ENCODE measurements at regions not wholly inside any gene's neighbourhood (a gene's known extent, or its start where the extent isn't known, plus 50 kb on each side); places are given as distances from the start of the nearest gene placed in this dataset.
"Not testable (repeated sequence)": the region's sequence is repeated elsewhere in the genome, so short reads cannot be mapped to it uniquely, and the experiment has no call there.

DNA sequence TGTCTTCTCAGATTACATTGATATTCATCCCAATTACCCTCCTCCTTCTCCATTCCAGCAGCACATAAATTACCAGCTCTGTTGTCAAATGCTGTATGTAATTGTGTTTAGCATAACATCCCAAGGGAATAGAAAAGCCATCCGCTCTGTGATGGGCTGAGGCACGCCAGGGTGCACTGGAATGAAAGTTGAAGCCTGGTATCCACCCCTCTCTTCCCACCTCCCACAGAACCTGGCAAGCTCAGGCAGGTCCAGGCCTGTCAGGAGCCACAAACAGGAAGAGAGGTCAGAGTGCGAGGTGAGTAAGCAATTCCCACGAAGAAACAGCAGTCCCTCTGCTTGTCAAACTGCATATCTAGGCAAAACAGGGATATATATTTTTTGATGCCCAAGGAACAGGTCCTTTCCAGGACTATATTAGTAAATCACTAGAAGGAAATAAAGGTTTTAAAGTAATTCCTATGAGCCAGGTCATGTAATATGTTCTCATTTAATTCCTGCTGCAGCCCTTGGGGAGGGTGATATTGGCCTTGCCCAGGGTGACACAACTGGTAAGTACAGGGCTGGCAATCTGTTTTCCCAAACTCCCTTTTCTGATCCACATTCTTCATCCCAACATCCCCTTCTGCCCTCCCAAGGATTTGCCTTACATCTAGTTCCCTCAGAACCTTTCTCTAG is 155.6 kb upstream of the GHITM start:
- no peak for DNase-seq (ENCODE audit: low read depth in 2 of 2)

DNA sequence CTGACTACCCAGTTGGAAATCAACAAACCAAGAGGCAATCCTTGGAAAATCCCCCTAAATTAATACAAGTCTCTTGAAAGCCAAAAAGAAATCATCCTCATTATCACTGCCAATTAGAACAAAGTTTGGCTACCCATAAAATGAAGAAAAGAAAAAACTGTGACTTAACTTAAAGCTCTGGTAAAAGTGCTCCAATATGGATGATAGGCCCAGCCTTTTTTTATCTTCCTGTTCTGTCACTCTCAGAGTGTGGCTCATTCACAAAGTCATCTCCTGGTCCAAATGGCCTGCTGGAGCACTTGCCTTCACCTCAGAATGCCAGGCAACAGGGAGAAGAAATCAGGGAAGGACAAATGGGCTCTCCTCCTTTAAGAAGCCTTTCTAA is 155.1 kb upstream of the GHITM start:
- no peak for DNase-seq (ENCODE audit: low read depth in 2 of 2)

DNA sequence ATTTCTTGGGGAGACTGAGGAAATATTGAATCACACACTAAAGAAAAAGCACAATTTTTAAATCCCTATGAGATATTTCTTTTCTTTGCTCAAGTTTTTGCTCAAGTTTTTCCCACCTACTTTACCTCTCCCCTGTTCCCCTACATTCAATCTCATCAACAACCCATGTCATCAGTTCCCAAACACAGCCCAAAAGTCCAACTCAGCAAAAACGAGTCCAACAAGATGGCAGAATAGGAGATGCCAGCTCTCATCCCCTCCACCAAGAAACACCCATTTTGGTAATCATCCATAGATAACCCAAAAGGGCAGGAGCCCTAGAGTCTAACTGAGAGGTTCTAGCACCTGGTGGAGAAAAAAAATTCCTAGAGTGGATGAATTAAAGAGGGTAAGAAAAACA is 152.5 kb upstream of the GHITM start:
- no peak for DNase-seq (ENCODE audit: low read depth in 2 of 2)

DNA sequence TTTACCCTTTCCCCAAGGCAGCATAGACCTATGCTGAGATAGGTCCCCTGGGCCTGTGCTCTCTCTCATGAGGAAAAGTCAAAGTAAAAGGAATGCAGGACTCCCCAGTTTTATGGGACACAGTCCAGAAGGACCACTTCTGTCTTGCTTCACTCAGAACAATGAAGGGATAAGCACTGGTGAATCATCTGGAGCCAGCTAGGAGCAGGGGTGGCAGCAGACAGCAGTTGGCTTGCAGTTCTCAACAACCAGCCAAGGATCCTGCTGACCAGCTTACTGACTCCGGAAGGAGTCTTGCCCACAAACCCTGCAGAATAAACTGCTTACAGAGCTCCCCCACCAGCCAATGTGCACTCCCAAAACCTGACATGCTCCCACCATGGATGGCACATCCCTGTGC is 152.1 kb upstream of the GHITM start:
- no peak for DNase-seq (ENCODE audit: low read depth in 2 of 2)

DNA sequence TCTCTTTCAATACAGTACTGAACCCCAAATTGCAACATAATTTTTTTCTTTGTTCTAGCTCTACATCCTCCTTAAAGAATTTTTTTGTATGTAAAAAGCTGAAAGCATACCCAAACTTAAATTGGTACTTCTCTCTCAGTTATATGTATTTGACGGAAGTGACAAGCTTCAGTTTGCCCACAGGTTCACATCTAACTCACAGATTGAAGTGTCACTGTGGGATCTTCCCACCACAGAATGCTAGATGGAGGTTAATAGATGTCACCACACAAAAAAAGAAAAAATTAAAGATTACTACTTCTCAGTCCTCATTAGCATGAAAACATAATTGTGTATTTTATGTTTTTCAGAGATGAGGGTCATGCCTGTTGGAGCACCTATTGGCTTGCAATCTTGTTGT is 150.9 kb upstream of the GHITM start:
- DNase-seq (ENCODE audit: low read depth in 2 of 2), result no peak

DNA sequence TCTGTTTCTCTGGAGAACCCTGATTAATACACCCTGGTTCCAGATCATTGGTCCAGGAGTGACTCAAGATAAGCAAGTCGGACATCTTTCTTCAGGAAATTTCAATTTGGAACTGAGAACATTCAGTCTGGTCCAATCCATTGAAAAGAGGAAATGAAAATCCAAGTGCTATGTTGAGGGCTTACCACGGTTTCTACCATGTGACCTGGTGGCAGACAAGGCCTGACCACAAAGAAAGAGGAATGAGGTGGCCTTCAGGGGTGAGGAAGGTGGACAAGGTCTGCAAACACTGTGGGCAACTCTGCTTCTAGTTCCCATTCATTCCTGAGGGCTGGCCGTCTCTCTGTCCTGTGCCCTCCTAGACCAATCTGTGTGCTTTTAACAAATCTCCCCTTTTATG is 149.2 kb upstream of the GHITM start:
- no peak for DNase-seq (ENCODE audit: low read depth in 2 of 2)

DNA sequence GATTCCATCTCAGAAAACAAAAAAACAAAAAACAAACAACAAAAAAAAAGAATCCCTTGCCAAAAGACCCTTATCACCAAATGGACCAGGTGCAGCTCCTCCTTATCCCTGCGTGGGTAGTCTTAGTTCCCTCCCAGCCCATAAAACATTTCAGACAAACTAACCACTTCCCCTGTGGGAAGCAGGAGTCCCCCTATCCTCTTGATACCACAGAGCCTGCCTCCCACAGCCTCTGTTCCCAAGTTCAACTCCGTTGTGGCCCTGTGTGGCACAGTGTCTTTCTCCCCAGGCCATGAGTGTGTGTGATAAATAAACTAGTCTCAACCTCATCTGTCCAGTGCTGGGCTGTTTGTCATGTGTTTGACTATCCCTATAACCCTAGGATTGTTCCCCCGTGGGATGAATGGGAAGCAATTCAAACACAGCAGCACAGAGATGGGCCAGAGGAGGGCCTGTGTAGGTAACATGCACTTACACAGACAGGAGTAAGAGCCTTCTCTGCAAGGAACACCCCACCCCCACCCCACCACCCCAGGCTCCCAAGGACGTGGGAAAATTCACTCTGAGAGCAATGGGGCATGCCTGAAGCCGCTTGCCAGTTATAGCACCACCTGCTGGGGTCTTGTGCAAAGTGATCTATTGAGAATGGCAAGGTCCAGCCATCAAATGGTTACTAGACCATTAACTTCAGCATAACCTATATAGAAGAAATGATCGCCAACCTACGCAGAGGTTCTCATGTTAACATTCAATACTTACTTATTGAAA is 147.1 kb upstream of the GHITM start:
- DNase-seq (ENCODE audit: low read depth in 2 of 2), result no peak

DNA sequence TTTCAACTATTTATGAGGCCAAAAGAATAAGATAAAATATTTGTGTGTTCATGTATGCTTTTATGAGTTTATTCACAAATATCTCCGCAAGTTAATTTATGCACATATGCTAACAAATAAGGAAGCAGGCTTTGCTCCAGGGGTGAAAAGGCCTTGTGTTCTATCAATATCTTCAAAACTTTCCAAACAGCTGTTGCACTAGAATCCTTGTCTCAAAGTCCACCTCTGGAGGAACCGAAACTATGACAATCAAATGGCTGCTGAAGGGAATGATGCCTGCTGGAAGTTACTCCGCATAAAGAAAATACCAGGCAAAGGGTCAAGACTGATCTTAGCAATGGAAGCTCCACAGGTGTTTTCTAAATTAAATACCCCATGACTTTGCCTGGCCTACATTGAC is 145.0 kb upstream of the GHITM start:
- DNase-seq (ENCODE audit: low read depth in 2 of 2), result no peak

DNA sequence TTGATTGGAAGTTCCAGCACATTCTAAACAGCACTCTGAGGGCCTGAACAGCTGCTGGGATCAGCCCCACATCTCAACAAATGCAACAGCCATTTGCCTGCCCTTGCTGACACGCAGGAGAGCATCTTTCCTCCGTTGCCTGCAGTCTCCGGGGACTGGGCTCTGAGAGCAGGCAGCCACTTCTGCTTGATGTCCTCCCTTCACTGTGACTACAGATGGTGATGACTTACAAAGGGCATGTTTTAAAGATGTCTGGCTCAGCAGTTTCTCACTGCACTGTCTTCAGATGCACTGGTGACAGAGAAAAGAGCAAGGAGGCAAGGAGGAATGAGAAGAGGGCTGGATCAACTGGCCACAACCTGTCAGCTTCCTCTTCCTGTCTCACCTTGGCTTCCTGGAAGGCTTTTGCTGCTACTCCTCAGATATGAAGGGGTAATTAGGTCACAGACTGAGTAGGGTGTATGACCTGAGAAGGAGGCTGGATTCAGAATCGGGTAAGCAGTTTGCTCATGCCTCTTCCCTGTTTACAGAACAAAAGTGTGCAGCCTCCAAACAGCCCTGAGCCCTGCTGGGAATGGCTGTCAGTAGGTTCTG is 143.5 kb upstream of the GHITM start:
- DNase-seq (ENCODE audit: low read depth in 2 of 2), result no peak

DNA sequence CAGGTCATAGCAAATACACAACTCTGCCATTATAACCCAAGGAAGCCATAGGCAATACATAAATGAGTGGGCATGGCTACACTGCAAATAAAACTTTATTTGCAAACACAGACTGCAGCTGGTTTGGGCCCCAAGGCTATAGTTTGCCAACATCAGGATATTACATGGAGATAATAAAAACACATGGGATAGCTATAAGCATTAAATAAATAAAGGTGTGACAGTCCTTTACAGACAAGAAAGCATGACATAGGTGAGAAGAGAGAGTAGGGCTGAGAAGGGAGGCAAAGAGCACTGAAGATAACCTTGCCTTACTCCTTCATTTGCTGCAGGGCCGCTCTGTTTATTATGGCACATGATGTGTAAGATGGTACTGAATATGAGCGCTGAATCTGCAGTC is 135.1 kb upstream of the GHITM start:
- no peak for DNase-seq (ENCODE audit: low read depth in 2 of 2)

DNA sequence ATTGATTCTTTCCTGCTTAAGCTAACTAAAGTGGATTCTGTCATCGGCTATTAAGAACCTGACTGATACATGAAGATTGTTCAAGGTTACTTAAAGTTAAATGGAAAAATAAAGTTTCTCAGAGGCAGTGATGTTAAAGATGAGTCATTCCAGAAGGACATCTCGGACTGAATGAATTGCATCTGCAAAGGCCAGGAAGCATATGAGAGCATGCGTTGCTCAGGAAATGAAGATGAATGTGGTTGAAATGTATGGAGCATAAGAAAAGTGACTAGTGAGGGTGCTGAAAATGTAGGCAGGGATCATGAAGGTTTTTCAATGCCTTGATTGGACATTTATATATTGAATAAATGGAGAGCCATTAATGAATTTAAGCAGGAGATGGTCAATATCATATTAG is 133.9 kb upstream of the GHITM start:
- no peak for DNase-seq (ENCODE audit: low read depth in 2 of 2)

DNA sequence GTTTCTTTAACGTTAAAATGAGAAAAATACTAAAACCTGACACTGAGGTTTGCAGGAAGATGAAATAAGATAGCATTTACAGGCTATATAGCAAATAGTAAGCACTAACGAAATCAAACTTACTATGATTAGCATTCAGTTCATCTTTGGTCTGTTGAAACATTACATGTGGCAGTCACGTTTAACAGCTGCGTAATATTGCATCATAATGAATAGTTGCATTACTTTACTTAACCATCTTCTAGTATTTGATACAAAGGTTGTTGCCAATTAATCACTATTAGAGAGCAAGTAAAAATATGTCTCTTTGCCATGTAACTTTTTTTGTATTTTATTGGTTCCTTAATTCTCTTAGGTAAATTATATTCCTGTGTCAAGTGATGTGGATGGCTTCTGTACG is 131.8 kb upstream of the GHITM start:
- no peak for DNase-seq (ENCODE audit: low read depth in 2 of 2)

DNA sequence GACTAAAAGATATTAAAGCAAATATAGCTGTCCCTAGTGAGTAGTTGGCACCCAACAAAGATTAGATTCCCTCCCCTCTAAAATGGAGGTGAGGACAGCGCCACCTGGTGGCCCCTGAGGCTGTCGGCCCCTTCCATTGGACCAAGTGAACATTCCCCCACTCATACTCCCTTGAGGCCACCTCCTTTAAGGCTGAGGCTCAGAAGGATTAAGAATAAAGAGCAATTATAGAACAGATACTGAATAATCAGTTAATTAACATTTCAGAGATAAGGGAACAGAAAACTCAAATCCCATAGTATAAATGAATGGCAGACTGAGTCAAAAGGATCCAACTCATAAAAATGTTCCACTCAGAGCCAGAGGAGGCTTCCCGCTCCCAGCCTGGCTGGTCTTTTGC is 130.4 kb upstream of the GHITM start:
- DNase-seq (ENCODE audit: low read depth in 2 of 2), result peak; percentile 15 to 24

DNA sequence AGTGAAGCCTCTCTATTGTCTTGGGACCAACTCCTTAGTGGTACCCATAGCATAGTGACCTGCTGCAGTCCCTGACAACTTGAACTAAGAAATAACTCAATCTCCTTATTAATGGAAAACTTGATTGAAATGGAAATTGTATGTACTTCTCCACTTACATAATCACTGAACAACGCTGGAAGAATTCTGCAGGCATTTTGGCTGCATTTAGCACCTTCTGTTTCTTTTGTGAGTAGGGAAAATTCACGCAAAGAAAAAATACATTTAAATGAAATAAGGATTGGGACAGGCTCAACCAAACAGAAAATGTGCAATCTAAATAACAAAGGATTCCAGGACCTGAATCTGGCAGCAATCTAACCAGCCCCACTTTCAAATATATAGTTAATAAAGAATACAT is 126.9 kb upstream of the GHITM start:
- DNase-seq (ENCODE audit: low read depth in 2 of 2), result no peak

DNA sequence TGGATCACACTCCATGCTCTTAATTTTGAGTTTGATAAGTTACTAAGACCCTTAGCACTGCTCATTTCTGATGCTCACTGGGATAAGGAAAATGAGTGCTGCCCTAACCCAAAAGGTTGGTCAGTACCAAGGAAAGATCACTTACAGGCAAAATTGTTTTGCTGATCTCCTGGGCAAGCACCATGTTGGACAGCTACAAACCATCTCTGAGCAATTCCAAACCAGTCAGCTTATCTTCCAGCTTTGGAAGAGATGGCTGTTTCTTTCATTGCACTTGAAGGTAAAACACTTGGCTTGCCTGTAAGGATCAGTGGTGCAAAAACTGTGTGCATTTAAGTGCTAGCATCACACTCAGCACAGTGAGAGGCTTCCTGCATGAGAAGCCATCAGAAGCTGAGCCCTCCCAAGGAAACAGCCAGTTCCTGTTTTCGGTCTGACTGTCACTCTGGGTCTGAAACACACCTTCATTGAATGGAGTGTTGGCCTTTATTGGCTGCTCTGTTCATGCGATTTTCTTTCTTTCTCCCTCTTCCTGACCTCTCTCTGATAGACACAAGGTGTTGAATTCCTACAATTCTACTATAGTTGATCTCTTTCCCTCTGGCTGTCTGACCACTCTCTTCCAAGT is 126.4 kb upstream of the GHITM start:
- no peak for DNase-seq (ENCODE audit: low read depth in 2 of 2)

DNA sequence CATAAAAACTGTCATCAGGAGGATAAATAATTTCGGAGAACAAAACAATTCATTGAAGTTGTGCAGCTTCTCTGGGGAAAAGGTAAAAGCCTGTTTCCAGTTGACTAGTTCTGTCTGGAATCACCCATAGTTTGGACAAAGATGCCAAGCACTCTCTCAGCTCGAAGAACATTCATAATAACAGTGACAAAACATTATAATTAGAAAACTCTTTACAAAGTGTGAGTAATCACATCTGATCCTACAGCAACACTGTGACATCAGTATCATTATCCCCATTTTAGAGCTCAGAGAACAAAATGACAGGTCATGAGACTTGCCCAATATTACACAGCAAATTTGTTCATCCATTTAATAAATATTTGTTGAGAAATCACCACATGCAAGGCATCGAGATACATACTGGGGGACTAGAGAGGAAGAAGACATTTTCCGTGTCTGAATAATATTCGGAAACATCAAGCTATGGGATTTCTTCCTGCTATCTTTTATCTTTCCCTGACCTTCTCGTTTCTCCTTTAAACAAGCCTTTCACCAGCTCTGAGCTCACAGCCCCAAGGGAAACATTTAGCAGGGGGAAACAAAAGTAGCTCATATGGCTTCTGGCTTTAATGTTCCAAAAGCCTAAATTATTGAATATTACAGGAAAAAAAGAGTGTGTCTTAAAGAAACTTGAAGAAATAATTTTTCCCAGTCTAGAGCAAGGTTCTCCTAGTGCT is 123.3 kb upstream of the GHITM start:
- no peak for DNase-seq (ENCODE audit: low read depth in 2 of 2)

DNA sequence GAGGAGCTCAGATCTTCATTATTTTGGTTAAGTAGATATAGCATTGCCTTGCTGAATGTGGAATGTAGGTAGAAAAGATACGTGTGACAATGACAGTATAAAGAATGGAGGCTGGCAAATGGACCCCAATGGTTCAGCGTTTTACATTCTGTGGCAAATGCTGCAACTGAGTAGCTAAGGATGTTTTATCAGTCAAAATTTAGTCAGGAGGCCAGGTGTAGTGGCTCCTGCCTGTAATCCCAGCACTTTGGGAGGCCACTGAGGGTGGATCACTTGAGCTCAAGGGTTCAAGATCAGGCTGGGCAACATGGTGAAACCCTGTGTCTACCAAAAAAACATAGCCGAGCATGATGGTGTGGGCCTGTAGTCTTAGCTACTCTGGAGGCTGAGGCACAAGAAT is 120.5 kb upstream of the GHITM start:
- DNase-seq (ENCODE audit: low read depth in 2 of 2), result no peak

DNA sequence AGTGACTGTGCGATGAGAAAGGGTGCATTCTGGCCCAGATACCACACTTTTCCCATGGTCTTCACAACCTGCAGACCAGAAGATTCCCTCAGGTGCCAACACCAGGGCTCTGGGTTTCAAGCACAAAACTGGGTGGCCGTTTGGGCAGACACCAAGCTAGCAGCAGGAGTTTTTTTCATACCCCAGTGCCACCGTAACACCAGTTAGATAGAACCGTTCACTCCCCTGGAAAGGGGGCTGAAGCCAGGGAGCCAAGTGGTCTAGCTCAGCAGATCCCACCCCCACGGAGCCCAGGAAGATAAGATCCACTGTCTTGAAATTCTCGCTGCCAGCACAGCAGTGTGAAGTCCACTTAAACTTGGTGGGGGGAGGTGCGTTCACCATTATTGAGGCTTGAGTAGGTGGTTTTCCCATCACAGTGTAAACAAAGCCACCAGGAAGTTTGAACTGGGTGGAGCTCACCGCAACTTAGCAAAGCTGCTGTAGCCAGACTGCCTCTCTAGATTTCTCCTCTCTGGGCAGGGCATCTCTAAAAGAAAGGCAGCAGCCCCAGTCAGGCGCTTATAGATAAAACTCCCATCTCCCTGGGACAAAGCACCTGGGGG is 119.4 kb upstream of the GHITM start:
- DNase-seq (ENCODE audit: low read depth in 2 of 2), result not testable (repeated sequence)

DNA sequence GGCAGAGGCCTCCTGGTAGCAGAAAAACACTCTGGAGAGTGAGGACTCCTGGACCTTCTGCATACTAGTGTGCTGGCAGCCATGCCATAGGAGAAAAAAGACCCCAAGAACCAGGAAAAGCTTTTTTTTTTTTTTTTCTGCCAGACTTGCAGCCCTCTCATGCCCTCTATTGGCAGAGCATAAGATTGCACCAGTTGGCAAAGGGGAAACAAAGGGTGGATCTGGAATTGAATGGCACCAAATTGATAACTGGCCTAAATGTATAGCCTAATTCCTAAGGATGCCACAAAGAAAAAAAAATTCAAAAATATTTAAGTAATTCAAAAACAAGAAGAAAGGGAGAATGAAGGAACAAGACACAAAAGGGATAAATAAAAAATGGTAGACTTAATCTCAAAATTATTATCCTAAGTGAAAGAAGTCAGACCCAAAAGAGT is 112.5 kb upstream of the GHITM start:
- no peak for DNase-seq (ENCODE audit: low read depth in 2 of 2)

DNA sequence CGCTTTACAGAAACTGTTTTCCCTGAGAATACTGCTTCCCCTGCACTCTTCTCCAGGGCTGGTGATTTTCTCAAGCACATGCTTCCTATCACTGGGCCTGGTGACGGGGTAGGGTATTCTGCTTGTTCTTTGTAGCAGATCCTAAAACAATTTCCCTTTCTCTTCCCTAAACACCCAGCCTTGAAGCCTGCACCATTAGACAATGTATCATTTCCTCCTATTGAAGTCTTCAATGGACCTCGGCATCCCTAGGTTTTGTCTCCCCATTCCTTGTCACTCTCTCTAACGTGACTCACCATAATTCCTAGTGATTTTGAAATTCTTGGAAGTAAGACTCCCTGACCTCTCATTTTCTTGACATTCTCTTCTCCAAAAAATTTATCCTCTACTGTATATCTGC is 109.5 kb upstream of the GHITM start:
- DNase-seq (ENCODE audit: low read depth in 2 of 2), result no peak

DNA sequence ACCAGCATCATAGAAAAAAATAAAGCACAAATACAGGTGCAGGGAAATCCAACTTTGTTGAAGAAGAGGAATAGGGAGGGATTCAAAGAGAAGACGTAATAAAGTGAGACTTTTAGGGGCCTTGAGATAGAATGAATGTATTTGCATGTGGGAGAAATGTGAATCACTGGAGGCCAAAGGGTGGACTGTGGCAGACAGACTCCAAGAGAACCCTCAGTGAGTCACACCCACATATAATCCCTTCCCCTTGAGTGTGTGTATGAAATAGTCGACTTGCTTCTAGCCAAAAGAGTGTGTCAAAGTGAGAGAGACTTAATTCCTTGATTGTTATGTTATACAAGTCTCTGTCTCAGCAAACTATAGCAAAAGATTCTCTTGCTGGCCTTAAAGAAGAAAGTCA is 101.3 kb upstream of the GHITM start:
- no peak for DNase-seq (ENCODE audit: low read depth in 2 of 2)

DNA sequence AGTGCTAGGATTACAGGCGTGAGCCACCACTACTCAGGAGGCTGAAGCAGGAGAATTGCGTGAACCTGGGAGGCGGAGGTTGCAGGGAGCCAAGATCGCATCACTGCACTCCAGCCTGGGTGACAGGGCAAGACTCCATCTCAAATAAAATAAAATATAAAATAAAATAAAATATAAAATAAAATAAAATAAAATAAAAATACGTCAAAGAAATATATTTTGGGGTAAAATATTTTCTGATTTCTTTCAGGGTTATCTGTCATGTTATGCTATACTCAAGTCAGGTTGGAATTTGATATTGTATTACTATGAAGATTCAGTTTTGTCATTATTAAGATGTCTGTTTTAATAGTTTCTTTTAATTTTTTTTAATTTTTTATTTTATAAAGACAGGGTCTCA is 99.4 kb upstream of the GHITM start:
- no peak for DNase-seq (ENCODE audit: low read depth in 2 of 2)
